ENCODE measurements at regions not wholly inside any gene's neighbourhood (a gene's known extent, or its start where the extent isn't known, plus 50 kb on each side); places are given as distances from the start of the nearest gene placed in this dataset.

- TF ChIP-seq CTCF (IDR thresholded peaks at IDR 0.05), result no peak
- no peak for TF ChIP-seq POLR2AphosphoS5 (IDR thresholded peaks at IDR 0.05)
- no peak for TF ChIP-seq POLR2A (IDR thresholded peaks at IDR 0.05)
These were observed 728.5 kb upstream of the ADAMTS16 start for GRCh38 chr5:4411664-4412063.

All from prostate gland (tissue), 2 donors.